Limb (tissue), 2 donors: ENCODE measurements at regions not wholly inside any gene's neighbourhood (a gene's known extent, or its start where the extent isn't known, plus 50 kb on each side); places are given as distances from the start of the nearest gene placed in this dataset.

ENCODE experiments used
- DNase-seq, 2 donors: peaks; one replicate each; pipeline ENCODE4 v3.0.0-alpha.2; 2016; ENCODE audit errors: extremely low spot score in 2 of 2

DNA sequence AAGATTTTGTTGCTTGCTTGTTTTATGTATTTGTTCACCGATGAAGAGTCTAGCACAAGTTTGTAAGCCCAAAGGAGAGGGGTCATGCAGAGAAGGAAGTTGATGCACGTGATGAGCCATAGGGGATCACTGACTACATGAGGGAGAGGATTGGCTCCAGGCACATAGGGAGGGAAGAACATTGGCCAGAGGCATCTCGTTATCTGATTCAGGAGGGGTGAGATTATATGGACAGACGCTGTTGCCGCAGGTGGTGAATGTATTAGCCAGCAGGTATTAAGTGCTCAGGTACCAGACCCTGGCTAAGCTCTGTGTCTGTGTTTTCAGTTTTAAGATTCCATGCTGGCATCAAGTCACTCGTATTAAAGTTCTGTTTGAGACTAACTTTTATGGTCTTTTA, 91.8 kb upstream of the CHST9 start:
- DNase-seq = no peak

GRCh38 chr18:27276479-27276878, 91.4 kb upstream of the CHST9 start:
- no peak for DNase-seq

DNA sequence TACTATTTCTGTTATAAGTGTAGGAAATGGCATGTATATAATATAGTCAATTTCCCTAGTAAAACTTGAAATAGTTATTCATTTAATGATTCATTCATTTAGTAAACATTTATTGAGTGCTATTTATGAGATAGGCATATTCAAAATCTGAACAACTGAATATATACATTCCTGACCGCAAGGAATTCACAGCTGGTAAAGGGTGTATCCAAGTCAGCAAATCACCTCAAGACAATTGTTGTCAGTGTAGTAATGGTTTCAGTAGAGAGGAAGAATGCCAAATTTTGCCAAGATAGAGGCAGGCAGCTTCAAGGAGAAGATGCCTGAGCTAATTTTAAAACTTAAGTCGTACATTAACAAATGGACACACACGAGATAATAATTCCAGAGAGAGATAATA, 89.8 kb upstream of the CHST9 start:
- no peak for DNase-seq

DNA sequence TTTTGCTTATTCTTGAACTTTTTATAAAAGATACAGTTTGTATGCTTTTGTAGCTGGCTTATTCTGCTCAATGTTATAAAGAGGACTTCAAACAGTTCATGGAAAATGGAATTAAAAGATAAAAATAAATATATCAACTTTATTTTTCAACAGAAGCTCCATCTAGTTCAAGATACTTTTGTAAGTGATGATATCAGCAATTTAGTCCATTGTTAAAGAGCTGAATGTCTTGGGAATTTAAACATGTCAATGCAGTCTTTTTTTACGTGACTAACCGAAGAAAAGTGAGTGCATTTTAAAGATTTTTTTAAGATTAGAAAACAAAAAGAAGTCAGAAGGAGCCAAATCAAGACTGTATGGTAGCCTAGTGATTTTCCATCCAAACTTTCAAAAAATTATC, 85.4 kb upstream of the CHST9 start:
- DNase-seq = no peak

DNA sequence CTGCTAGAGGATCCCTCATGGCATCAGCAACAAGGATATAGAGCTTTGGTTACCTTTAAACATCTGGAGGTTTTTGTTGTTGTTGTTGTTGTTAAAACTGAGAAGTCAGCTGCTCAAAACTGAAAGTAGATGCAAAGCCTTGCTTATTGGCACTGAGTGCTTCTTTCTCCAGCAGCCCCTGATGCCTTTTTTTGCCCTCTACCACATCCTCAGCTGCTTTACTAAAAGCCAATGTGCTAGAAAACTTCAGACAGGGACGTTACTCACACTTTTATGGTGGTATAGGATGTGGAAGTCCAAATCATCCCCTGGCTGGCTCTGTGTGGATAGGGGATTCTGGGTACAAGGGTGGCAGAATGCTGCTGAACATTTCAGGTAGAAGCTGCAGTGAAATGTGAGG, 78.3 kb upstream of the CHST9 start:
- no peak for DNase-seq

- no peak for DNase-seq
Observed at GRCh38 chr18:27261769-27262549, 76.9 kb upstream of the CHST9 start.

GRCh38 chr18:27253571-27253970, 68.5 kb upstream of the CHST9 start:
- DNase-seq = no peak

DNA sequence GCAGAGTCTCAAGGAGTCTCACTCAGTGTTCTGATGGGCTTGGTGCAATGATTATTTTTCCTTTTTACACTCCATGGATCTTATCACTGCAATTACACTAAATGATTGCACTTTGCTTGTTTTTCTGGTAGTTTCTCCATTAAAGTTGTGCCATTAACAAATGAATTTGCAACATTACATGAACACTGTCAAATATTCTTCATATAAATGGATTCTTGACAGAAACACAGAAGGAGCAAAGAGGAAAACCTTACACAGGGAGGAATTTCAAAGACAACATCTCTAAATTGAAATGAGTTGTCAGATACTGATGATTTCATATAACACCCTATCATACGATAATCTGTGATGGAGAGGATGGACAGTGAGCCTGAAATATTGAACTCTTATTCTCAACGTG, 65.4 kb upstream of the CHST9 start:
- DNase-seq = no peak

- no peak for DNase-seq
Observed at GRCh38 chr18:27249933-27250332, 64.8 kb upstream of the CHST9 start.

- no peak for DNase-seq
Observed at GRCh38 chr18:27244259-27244658, 59.2 kb upstream of the CHST9 start.

DNA sequence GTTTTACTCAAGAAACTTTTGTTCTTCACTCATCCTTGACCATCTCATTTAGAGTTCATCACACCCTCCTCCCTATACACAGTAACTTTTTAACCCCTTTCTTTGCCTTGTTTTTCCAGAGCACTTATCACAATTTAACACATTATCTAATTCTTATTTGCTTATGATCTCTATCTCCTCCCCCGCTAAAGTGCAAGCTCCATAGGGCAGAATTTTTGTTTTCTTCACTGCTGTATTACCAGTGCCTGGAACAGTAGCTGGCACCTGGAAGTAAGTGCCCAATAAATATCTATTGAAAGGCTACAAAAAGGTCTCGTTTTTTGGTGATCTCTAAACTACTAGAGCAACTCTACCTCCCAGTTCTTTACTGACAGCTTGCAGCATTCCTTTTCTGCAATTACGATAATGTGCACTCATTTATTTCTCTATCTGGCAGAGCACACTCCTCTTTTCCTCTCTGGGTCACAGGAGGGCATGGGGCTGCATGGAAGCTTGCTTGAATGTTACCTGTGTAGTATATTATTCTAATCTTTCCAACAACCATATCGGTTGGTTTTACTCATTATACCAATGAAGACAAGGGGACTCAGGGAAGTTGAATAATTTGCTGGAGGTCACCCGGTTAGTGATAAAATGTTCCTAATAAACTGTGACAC, 57.4 kb upstream of the CHST9 start:
- no peak for DNase-seq

DNA sequence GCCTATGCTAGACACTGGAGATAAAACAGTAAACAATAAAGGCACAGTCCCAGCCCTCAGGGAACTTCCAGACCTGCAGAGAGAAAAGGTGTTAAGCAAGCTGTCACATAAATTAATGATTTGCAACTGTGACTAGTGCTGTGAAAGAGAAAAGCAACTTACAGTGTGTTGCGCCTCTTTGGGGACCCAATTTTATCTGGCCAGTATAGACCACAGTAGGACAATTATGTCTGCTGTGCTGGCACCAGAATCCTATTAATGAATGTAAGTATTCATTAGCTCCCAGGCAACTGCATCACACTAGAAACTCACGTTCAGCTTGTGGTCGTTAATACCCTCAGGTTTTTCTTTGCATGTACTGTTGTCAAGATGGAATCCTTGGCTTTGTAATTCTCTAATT, 55.3 kb upstream of the CHST9 start:
- DNase-seq = no peak

DNA sequence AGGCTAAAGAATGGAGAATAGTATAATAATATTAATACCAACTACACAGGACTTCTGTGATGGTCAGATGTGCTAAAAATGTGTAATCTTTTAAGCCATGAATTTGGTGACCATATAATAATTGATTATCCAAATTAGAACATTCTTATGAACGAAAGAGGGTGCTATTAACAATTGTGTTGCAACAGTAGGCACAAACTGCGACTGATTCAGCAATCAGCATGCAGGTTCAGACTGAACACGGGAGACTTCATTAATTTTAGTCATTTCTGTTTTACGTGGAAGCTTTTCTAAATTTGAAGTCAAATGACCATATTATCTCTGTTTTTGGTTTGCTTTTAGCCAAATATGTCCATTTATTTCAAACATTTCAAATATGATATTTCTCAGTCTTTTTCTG, 54.6 kb upstream of the CHST9 start:
- no peak for DNase-seq

DNA sequence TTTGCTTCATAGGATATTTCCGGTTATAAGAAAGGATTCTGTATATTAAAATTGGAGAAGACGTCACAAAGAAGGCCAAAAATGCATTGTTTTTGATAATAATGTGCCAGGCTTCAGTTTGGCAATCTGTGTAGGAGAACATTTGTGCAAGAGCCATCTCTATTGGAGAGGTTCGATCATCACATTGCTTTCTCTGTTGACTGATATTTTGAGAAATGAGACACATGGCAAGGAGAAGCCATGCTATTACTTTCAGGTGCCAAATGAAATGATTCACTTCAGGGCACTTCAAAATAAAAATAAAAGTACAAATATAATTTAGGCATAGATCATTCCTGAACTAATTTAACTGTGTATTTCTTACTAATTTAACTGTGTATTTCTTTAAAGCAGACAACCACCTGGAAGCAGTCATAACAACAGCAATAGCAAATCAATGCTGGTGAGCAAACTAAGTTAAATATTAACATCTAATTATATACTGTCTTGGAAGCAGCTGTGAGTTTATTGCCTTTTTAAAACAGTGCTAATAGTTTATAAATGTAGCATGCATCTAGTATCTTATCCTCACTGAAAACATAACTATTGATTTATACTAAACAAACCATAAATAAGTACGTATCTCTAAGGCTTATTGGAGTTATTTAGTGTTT, 50.2 kb upstream of the CHST9 start:
- no peak for DNase-seq
